Liver (tissue), 8 donors: ENCODE measurements at regions not wholly inside any gene's neighbourhood (a gene's known extent, or its start where the extent isn't known, plus 50 kb on each side); places are given as distances from the start of the nearest gene placed in this dataset.

Source experiments
- DNase-seq: peaks from one replicate; pipeline ENCODE4 v3.0.0-alpha.2; 2017; ENCODE audit warnings: low spot score
- H3K27ac ChIP-seq, 2 donors: one replicate each; pipeline ENCODE4 v1.7.0; 2013; ENCODE audit warnings: inconsistent platforms in 2 of 2, low read length in 2 of 2, control low read depth in 1 of 2, low read depth in 1 of 2, mild to moderate bottlenecking in 1 of 2
- H3K27me3 ChIP-seq, 4 donors: one replicate each; pipeline versions ENCODE4 v1.6.1 to v1.7.0; 2013; ENCODE audit warnings: low read length in 3 of 4, inconsistent platforms in 1 of 4, mild to moderate bottlenecking in 1 of 4, moderate library complexity in 1 of 4; ENCODE audit not compliant: control insufficient read depth in 4 of 4, insufficient read depth in 4 of 4
- H3K36me3 ChIP-seq, 4 donors: one replicate each; pipeline versions ENCODE4 v1.6.1 to v1.7.0; 2013; ENCODE audit warnings: low read length in 3 of 4, mild to moderate bottlenecking in 3 of 4, low read depth in 1 of 4, moderate library complexity in 1 of 4; ENCODE audit not compliant: control insufficient read depth in 4 of 4, insufficient read depth in 3 of 4
- H3K4me1 ChIP-seq, 4 donors: one replicate each; pipeline versions ENCODE4 v1.6.1 to v1.7.0; 2013; ENCODE audit warnings: low read length in 3 of 4, mild to moderate bottlenecking in 3 of 4, moderate library complexity in 1 of 4; ENCODE audit not compliant: control insufficient read depth in 4 of 4, insufficient read depth in 4 of 4
- H3K4me3 ChIP-seq, 3 donors: one replicate each; pipeline versions ENCODE4 v1.6.1 to v1.7.0; 2013; ENCODE audit warnings: low read length in 3 of 3, control low read depth in 1 of 3, low read depth in 1 of 3, mild to moderate bottlenecking in 1 of 3
- H3K9ac ChIP-seq, 2 donors: one replicate each; pipeline ENCODE4 v1.7.0; 2013; ENCODE audit warnings: low read length in 2 of 2, mild to moderate bottlenecking in 2 of 2, moderate library complexity in 2 of 2, control low read depth in 1 of 2, low read depth in 1 of 2
- H3K9me3 ChIP-seq, 4 donors: one replicate each; pipeline versions ENCODE4 v1.6.1 to v1.7.0; 2013; ENCODE audit warnings: low read length in 3 of 4; ENCODE audit not compliant: control insufficient read depth in 4 of 4
- ATF3 ChIP-seq: IDR thresholded peaks from 2 replicates; pipeline ENCODE4 v1.6.1; 2016; ENCODE audit warnings: antibody characterized with exemption
- CTCF ChIP-seq: fragments of 150-350 bp; IDR thresholded peaks from 2 replicates; pipeline ENCODE4 v1.5.1; 2017; ENCODE audit warnings: improper control_type of control experiment, low read depth, low read length; ENCODE audit not compliant: missing input control
- EGR1 ChIP-seq, 2 donors: IDR thresholded peaks; 2 replicates each; pipeline ENCODE4 v1.6.1; 2016 to 2018; ENCODE audit warnings: antibody characterized with exemption in 2 of 2, low read depth in 2 of 2
- FOXA1 ChIP-seq: IDR thresholded peaks from 2 replicates; pipeline ENCODE4 v1.6.1; 2016; ENCODE audit warnings: antibody characterized with exemption
- FOXA2 ChIP-seq: IDR thresholded peaks from 2 replicates; pipeline ENCODE4 v1.6.1; 2016; ENCODE audit warnings: antibody characterized with exemption
- GABPA ChIP-seq, 2 donors: IDR thresholded peaks in 1 of 2; conservative IDR thresholded peaks in 1 of 2; 2 replicates each; pipeline ENCODE4 v1.6.1; 2016; ENCODE audit warnings: antibody characterized with exemption in 2 of 2, mild to moderate bottlenecking in 1 of 2, moderate library complexity in 1 of 2
- HNF4A ChIP-seq, 2 donors: conservative IDR thresholded peaks; 2 replicates each; pipeline ENCODE4 v1.6.1; 2016; ENCODE audit warnings: antibody characterized with exemption in 2 of 2, mild to moderate bottlenecking in 2 of 2
- HNF4G ChIP-seq: IDR thresholded peaks from 2 replicates; pipeline ENCODE4 v1.6.1; 2016; ENCODE audit warnings: antibody characterized with exemption
- JUND ChIP-seq, 2 donors: IDR thresholded peaks; 2 replicates each; pipeline ENCODE4 v1.6.1; 2016; ENCODE audit warnings: antibody characterized with exemption in 2 of 2
- MAX ChIP-seq: IDR thresholded peaks from 2 replicates; pipeline ENCODE4 v1.6.1; 2016; ENCODE audit warnings: antibody characterized with exemption
- NR2F2 ChIP-seq: IDR thresholded peaks from 2 replicates; pipeline ENCODE4 v1.6.1; 2016; ENCODE audit warnings: antibody characterized with exemption
- RAD21 ChIP-seq, 2 donors: IDR thresholded peaks; 2 replicates each; pipeline ENCODE4 v1.6.1; 2016; ENCODE audit warnings: antibody characterized with exemption in 2 of 2, mild to moderate bottlenecking in 2 of 2
- REST ChIP-seq: IDR thresholded peaks from 2 replicates; pipeline ENCODE4 v1.6.1; 2016; ENCODE audit warnings: antibody characterized with exemption, mild to moderate bottlenecking
- RXRA ChIP-seq, 2 donors: IDR thresholded peaks; 2 replicates each; pipeline ENCODE4 v1.6.1; 2017 to 2018; ENCODE audit warnings: antibody characterized with exemption in 2 of 2, mild to moderate bottlenecking in 1 of 2
- SP1 ChIP-seq: IDR thresholded peaks from 2 replicates; pipeline ENCODE4 v1.6.1; 2018; ENCODE audit warnings: antibody characterized with exemption, mild to moderate bottlenecking
- TAF1 ChIP-seq: conservative IDR thresholded peaks from 2 replicates; pipeline ENCODE4 v1.6.1; 2016; ENCODE audit warnings: antibody characterized with exemption, mild to moderate bottlenecking
- YY1 ChIP-seq: IDR thresholded peaks from 2 replicates; pipeline ENCODE4 v1.6.1; 2016; ENCODE audit warnings: antibody characterized with exemption, mild to moderate bottlenecking
- ZBTB33 ChIP-seq: IDR thresholded peaks from 2 replicates; pipeline ENCODE4 v1.6.1; 2016; ENCODE audit warnings: antibody characterized with exemption
- WGBS: extraction: QIAGEN DNeasy Blood & Tissue Kit; methylation state at CpG from one replicate; pipeline ENCODE4 v1.1.7; 2013; 5-methylcytosine and 5-hydroxymethylcytosine counted together
- donor health status: healthy.
- donor health status: healthy.
- donor health status: healthy.
- donor health status: healthy.
- donor health status: healthy.

DNA sequence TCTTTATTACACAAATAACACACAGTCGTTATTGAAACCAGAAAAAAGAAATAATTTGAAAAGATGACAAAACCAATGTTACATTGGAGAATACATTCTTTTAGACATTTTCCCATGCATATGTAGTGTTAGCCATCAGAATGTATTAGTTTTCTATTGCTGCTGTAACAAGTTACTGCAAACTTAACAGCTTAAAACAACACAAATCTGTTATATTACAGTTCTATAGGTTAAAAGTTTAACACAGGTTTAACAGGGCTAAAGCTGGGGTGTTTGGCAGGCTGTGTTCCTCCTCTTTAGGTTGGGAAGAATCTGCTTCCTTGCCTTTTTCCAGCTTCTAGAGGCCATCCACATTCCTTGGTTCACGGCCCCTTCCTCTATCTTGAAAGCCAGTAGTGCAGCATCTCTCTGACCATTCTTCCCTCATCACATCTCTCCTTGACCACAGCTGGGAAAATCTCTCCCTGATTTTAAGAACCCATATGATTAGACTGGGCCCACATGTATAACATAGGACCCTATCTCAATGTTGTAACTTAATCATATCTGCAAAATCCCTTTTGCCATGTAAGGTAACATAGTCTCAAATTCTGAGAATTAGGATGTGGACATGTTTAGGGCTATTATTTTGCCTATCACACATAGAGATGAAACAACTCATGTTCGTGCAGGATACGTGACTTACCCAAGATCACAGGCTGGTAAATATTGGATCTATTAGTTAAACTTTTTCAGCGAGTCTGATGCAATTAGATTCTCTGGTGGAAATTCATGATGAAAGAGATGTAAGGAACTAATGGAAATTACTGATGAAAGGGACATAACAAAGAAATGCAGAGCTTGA, 145.4 kb upstream of the TMEM170B start:
- Histone ChIP-seq H3K9me3 (no peaks in the 10 kb centered on the region), H3K4me3 (no peak overlapping the region), H3K27ac (peak overlapping the region; percentile 42 to 68), H3K4me1 (peaks cover 0 to 10% (median 7%) of the 10 kb centered on the region in 4 donors), H3K36me3 (no peaks in the 10 kb centered on the region), H3K9ac (no peak overlapping the region), H3K27me3 (no peaks in the 10 kb centered on the region)
- DNase-seq = no peak
- TF ChIP-seq ZBTB33 (no peak), NR2F2 (no peak), YY1 (no peak), FOXA2 (peak; percentile 82), JUND (IDR thresholded peaks at IDR 0.05) (peak; percentile 64 to 69), CTCF (no peak), REST (no peak), RAD21 (IDR thresholded peaks at IDR 0.05) (peak in 1 of 2 donors; percentile 40), HNF4G (peak; percentile 48), TAF1 (peak; percentile 45), RXRA (IDR thresholded peaks at IDR 0.05) (peak; percentile 31 to 58), HNF4A (conservative IDR thresholded peaks at IDR 0.05) (peak; percentile 64 to 74), EGR1 (IDR thresholded peaks at IDR 0.05; ENCODE audit: low read depth in 2 of 2) (peak in 1 of 2 donors; percentile 67), ATF3 (peak; percentile 91), SP1 (peak; percentile 82), GABPA (IDR thresholded peaks at IDR 0.05 in 1 of 2, conservative IDR thresholded peaks at IDR 0.05 in 1 of 2) (peak in 1 of 2 donors; percentile 28), FOXA1 (peak; percentile 86), MAX (peak; percentile 8)
- WGBS = 61% methylated on average over 5 of the region's 5 CpGs
